ENCODE measurements at regions not wholly inside any gene's neighbourhood (a gene's known extent, or its start where the extent isn't known, plus 50 kb on each side); places are given as distances from the start of the nearest gene placed in this dataset.

GRCh38 chrX:5449323-5449722, 779.3 kb downstream of the NLGN4X start:
- TF ChIP-seq CTCF (IDR thresholded peaks at IDR 0.05; ENCODE audit: insufficient read depth, low read length, poor library complexity, severe bottlenecking): no peak

GRCh38 chrX:5431823-5432222, 796.8 kb downstream of the NLGN4X start:
- no peak for TF ChIP-seq CTCF (IDR thresholded peaks at IDR 0.05; ENCODE audit: insufficient read depth, low read length, poor library complexity, severe bottlenecking)
- Histone ChIP-seq H3K36me3 (ENCODE audit: control insufficient read depth, insufficient read depth, low read length) (no peaks in the 10 kb centered on the region), H3K27me3 (ENCODE audit: control insufficient read depth, insufficient read depth, low read length) (no peaks in the 10 kb centered on the region), H3K4me3 (ENCODE audit: low read depth, low read length) (no peak overlapping the region)
- DNase-seq (ENCODE audit: low read depth): no peak

More at GRCh38 chrX:5449323-5449722, 779.3 kb downstream of the NLGN4X start:
- H3K27me3 ChIP-seq (ENCODE audit: control insufficient read depth, insufficient read depth, low read length): no peaks in the 10 kb centered on the region
- H3K36me3 ChIP-seq (ENCODE audit: control insufficient read depth, insufficient read depth, low read length): no peaks in the 10 kb centered on the region
- DNase-seq (ENCODE audit: low read depth): no peak
- no peak overlapping the region for H3K4me3 ChIP-seq (ENCODE audit: low read depth, low read length)

GRCh38 chrX:5425119-5425518, 803.5 kb downstream of the NLGN4X start:
- TF ChIP-seq CTCF (IDR thresholded peaks at IDR 0.05; ENCODE audit: insufficient read depth, low read length, poor library complexity, severe bottlenecking): no peak
- H3K4me3 ChIP-seq (ENCODE audit: low read depth, low read length): no peak overlapping the region
- no peaks in the 10 kb centered on the region for H3K36me3 ChIP-seq (ENCODE audit: control insufficient read depth, insufficient read depth, low read length)
- H3K27me3 ChIP-seq (ENCODE audit: control insufficient read depth, insufficient read depth, low read length): no peaks in the 10 kb centered on the region
- DNase-seq (ENCODE audit: low read depth): no peak

GRCh38 chrX:5417381-5417780, 811.3 kb downstream of the NLGN4X start:
- DNase-seq (ENCODE audit: low read depth): no peak
- no peak overlapping the region for H3K4me3 ChIP-seq (ENCODE audit: low read depth, low read length)
- H3K36me3 ChIP-seq (ENCODE audit: control insufficient read depth, insufficient read depth, low read length): no peaks in the 10 kb centered on the region
- no peak for TF ChIP-seq CTCF (IDR thresholded peaks at IDR 0.05; ENCODE audit: insufficient read depth, low read length, poor library complexity, severe bottlenecking)
- no peaks in the 10 kb centered on the region for H3K27me3 ChIP-seq (ENCODE audit: control insufficient read depth, insufficient read depth, low read length)

- Histone ChIP-seq H3K4me3 (ENCODE audit: low read depth, low read length) (no peak overlapping the region), H3K36me3 (ENCODE audit: control insufficient read depth, insufficient read depth, low read length) (no peaks in the 10 kb centered on the region), H3K27me3 (ENCODE audit: control insufficient read depth, insufficient read depth, low read length) (no peaks in the 10 kb centered on the region)
- TF ChIP-seq CTCF (IDR thresholded peaks at IDR 0.05; ENCODE audit: insufficient read depth, low read length, poor library complexity, severe bottlenecking): no peak
- no peak for DNase-seq (ENCODE audit: low read depth)
Measured at GRCh38 chrX:5415738-5416137, 812.9 kb downstream of the NLGN4X start.

GRCh38 chrX:5409106-5409505, 819.6 kb downstream of the NLGN4X start:
- no peaks in the 10 kb centered on the region for H3K36me3 ChIP-seq (ENCODE audit: control insufficient read depth, insufficient read depth, low read length)
- H3K4me3 ChIP-seq (ENCODE audit: low read depth, low read length): no peak overlapping the region
- DNase-seq (ENCODE audit: low read depth): no peak
- H3K27me3 ChIP-seq (ENCODE audit: control insufficient read depth, insufficient read depth, low read length): no peaks in the 10 kb centered on the region
- TF ChIP-seq CTCF (IDR thresholded peaks at IDR 0.05; ENCODE audit: insufficient read depth, low read length, poor library complexity, severe bottlenecking): no peak

All from kidney epithelial cell (primary cell).